ENCODE measurements at regions not wholly inside any gene's neighbourhood (a gene's known extent, or its start where the extent isn't known, plus 50 kb on each side); places are given as distances from the start of the nearest gene placed in this dataset.

DNA sequence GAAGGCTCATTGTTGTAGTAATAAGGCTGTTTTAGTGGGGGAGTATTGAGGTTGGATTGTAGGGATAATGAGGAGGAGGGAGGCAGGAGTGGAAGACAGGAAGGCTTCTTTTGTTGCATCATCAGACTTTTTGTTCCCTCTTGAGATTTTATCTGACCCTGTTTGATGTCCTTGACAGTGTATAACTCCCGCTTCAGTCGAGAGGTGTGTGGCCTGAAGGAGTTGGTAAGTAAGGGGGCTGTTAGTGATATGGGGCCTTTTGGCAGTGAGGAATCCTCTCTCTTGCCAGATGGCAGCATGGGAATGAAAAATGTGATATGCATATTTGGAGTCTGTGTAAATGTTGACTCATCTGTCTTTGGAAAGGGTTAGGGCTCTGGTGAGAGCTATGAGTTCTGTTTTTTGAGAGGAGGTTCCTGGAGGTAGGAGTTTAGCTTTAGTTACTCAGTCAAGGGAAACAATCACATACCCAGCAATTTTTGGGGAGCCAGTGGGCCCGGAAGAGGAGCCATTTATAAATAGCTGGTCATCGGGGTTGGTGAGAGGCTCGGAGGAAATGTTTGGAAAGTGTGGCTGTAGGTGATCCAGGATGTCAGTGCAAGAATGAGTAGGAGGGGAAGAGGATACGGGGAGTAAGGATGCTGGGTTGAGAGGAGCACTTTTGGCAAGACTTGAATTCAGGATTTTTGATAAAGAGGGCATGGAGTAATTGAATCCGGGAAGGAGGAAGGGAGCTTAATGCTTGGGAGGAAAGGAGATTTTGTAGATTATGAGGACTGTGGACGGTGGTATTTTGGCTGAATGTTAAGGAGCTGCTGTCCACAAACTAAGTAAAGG is 136.7 kb upstream of the ETV3 start:
- no peak for DNase-seq (ENCODE audit: low spot score in 2 of 2)
- Histone ChIP-seq H3K4me3 (no peak overlapping the region), H3K27me3 (peaks cover 8% of the 10 kb centered on the region), H3K27ac (no peak overlapping the region), H3K36me3 (no peaks in the 10 kb centered on the region), H3K4me1 (no peaks in the 10 kb centered on the region), H3K9me3 (no peaks in the 10 kb centered on the region)
- 69% methylated on average over 8 of the region's 8 CpGs for WGBS
- TF ChIP-seq POLR2AphosphoS5 (IDR thresholded peaks at IDR 0.05): no peak
- TF ChIP-seq EP300 (IDR thresholded peaks at IDR 0.05): no peak
- TF ChIP-seq, protein P1, sequence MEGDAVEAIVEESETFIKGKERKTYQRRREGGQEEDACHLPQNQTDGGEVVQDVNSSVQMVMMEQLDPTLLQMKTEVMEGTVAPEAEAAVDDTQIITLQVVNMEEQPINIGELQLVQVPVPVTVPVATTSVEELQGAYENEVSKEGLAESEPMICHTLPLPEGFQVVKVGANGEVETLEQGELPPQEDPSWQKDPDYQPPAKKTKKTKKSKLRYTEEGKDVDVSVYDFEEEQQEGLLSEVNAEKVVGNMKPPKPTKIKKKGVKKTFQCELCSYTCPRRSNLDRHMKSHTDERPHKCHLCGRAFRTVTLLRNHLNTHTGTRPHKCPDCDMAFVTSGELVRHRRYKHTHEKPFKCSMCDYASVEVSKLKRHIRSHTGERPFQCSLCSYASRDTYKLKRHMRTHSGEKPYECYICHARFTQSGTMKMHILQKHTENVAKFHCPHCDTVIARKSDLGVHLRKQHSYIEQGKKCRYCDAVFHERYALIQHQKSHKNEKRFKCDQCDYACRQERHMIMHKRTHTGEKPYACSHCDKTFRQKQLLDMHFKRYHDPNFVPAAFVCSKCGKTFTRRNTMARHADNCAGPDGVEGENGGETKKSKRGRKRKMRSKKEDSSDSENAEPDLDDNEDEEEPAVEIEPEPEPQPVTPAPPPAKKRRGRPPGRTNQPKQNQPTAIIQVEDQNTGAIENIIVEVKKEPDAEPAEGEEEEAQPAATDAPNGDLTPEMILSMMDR (IDR thresholded peaks at IDR 0.05): no peak
- TF ChIP-seq POLR2A (IDR thresholded peaks at IDR 0.05): no peak

DNA sequence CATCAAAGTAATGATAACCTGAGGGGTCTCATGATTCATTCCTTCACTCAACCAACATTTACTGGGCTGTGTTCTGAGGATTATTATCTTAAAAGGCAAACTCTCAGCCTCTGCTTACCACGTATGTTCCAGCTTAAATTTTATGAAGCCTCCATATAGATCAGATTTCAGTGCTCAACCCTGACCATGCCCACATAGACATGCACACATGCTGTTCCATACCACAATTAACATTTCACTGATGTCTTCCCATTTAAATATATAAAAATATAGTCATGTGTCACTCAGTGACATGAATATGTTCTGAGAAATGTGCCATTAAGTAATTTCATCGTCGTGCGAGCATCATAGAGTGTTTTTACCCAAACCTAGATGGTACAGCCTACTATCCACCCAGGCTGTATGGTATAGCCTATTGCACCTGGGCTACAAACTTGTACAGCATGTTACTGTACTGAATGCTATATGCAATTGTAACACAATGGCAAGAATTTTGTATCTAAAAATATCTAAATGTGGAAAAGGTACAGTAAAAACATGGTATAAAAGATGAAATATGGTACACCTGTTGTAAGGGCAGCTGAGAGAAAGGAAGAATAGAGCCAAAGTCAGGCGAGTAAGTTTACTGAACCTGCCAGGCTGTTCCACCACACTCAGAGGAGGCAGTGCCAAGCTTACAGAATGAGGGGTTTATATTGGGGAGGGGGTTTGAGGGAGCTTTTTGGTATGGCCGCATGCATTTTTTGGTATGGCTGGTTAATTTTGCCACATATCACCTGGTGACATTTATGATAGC is 134.7 kb upstream of the ETV3 start:
- H3K27ac ChIP-seq: no peak overlapping the region
- DNase-seq (ENCODE audit: low spot score in 2 of 2): no peak
- WGBS: 84% methylated on average over 6 of the region's 6 CpGs

DNA sequence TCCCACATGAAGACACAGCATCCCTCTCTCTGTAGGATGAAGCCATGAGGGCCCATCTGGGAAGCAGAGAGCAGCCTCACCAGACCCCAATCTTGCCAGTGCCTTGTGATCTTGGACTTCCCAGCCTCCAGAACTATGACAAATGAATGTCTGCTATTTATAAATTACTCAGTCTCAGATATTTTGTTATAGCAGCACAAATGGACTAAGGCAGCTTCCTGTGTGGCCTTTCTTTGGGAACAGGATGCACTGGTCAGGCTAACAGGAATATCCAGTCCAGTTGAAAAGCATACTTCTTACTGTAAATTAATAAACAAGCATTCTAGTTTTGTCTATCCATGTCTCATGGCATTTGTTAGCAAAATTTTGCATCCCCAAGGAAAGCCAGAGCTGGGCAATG is 134.1 kb upstream of the ETV3 start:
- Histone ChIP-seq H3K27ac (no peak overlapping the region), H3K27me3 (peaks cover 4% of the 10 kb centered on the region), H3K4me3 (no peak overlapping the region), H3K4me1 (no peaks in the 10 kb centered on the region), H3K36me3 (no peaks in the 10 kb centered on the region), H3K9me3 (no peaks in the 10 kb centered on the region)
- no peak for TF ChIP-seq POLR2A (IDR thresholded peaks at IDR 0.05)
- no peak for TF ChIP-seq POLR2AphosphoS5 (IDR thresholded peaks at IDR 0.05)
- no peak for TF ChIP-seq EP300 (IDR thresholded peaks at IDR 0.05)
- TF ChIP-seq, protein P1 (IDR thresholded peaks at IDR 0.05): no peak
- no peak for DNase-seq (ENCODE audit: low spot score in 2 of 2)

More for the DNA sequence above, 134.7 kb upstream of the ETV3 start:
- H3K4me3 ChIP-seq: no peak overlapping the region
- peaks cover 4% of the 10 kb centered on the region for H3K27me3 ChIP-seq
- H3K9me3 ChIP-seq: no peaks in the 10 kb centered on the region
- no peaks in the 10 kb centered on the region for H3K36me3 ChIP-seq
- no peaks in the 10 kb centered on the region for H3K4me1 ChIP-seq
- TF ChIP-seq EP300 (IDR thresholded peaks at IDR 0.05) (no peak), POLR2AphosphoS5 (IDR thresholded peaks at IDR 0.05) (no peak)
- TF ChIP-seq, protein P1 (IDR thresholded peaks at IDR 0.05): no peak

DNA sequence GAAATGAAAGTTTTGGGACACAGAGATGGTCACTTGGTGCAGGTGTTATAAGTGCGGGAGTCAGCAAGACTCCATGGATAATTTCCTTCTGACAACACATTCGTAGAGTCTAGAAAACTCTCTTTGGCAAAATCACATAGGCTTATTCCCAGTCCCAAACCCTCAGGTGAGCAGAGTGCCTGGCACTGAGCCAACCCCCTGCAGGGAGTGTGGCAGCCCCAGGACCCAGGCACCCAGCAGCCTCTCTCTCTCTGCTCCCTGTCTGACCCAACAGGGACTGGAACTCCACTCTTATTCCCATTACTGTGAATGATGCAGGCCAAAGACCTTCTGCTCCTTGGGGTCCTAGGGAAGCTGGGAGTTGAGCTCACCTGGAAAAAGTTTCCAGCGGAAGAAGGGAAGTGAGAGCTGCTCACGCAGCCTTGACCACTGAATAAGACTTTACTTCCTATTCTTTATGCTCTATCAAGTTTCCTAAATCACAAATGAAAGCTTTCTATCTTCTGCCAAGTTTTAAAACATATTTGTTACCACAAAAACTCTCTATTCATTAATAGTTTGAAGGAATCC is 132.6 kb upstream of the ETV3 start:
- H3K27me3 ChIP-seq: peaks cover 4% of the 10 kb centered on the region
- no peaks in the 10 kb centered on the region for H3K9me3 ChIP-seq
- no peak overlapping the region for H3K27ac ChIP-seq
- no peaks in the 10 kb centered on the region for H3K36me3 ChIP-seq
- TF ChIP-seq POLR2A (IDR thresholded peaks at IDR 0.05) (no peak), EP300 (IDR thresholded peaks at IDR 0.05) (no peak)
- H3K4me3 ChIP-seq: no peak overlapping the region
- DNase-seq (ENCODE audit: low spot score in 2 of 2): no peak
- no peaks in the 10 kb centered on the region for H3K4me1 ChIP-seq
- 76% methylated on average over 4 of the region's 4 CpGs for WGBS

DNA sequence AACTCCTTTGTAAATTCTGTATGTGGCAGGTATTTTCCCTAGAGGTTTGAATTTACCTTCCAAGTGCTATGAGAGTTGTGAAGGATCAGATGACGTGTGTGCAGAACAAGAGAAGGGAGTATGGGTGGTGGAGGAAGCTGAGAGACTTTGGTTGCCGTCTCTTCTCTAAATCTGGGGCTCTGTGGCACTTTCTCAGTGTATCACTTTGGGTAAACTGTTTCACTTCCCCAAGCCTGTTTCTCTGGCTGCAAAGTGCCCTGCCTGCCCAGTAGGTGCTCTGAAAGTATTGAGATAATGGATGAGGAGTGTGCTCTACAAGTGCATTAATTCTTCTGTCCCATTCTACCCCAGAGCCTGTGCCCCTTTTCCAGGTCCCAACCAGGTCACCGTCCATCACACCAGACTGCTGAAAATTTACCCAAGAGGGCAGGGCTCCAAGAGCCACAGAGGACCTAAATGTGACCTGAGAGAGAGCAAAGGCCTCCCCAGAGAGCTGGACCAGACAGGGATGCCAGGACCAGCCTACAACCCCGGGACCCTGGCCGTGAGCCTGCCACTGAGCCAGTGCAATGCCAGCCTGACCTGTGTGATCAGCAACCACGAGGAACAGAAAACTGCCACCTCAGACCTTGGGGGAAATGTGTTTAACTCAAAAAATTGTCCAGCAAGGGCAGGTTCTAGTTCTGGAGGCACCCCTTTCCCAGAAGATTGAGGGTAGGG is 131.6 kb upstream of the ETV3 start:
- 89% methylated on average over 5 of the region's 6 CpGs for WGBS
- no peak for DNase-seq (ENCODE audit: low spot score in 2 of 2)
- Histone ChIP-seq H3K4me3 (no peak overlapping the region), H3K36me3 (no peaks in the 10 kb centered on the region), H3K4me1 (no peaks in the 10 kb centered on the region), H3K27me3 (no peaks in the 10 kb centered on the region), H3K9me3 (no peaks in the 10 kb centered on the region), H3K27ac (no peak overlapping the region)
- TF ChIP-seq POLR2A (IDR thresholded peaks at IDR 0.05) (no peak), EP300 (IDR thresholded peaks at IDR 0.05) (no peak), POLR2AphosphoS5 (IDR thresholded peaks at IDR 0.05) (no peak)
- TF ChIP-seq, protein P1 (IDR thresholded peaks at IDR 0.05): no peak
